ENCODE measurements at regions not wholly inside any gene's neighbourhood (a gene's known extent, or its start where the extent isn't known, plus 50 kb on each side); places are given as distances from the start of the nearest gene placed in this dataset.

GRCh38 chr12:67742461-67742860 lies 93.9 kb downstream of the DYRK2 start:
- H3K4me3 ChIP-seq (ENCODE audit: low read depth, low read length) = no peak overlapping the region
- no peaks in the 10 kb centered on the region for H3K27me3 ChIP-seq (ENCODE audit: control insufficient read depth, insufficient read depth, low read length)
- no peak overlapping the region for H3K9ac ChIP-seq (ENCODE audit: low read length)
- peaks cover 21% of the 10 kb centered on the region for H3K4me1 ChIP-seq (ENCODE audit: control insufficient read depth, insufficient read depth, low read length)
- H3K27ac ChIP-seq (ENCODE audit: low read depth, low read length) = no peak overlapping the region
- H3K9me3 ChIP-seq (ENCODE audit: control insufficient read depth, insufficient read depth, low read depth, low read length) = no peaks in the 10 kb centered on the region
- no peaks in the 10 kb centered on the region for H3K36me3 ChIP-seq (ENCODE audit: control insufficient read depth, insufficient read depth, low read length)

GRCh38 chr12:67747869-67748742 lies 99.6 kb downstream of the DYRK2 start:
- Histone ChIP-seq H3K9ac (ENCODE audit: low read length) (no peak overlapping the region), H3K36me3 (ENCODE audit: control insufficient read depth, insufficient read depth, low read length) (no peaks in the 10 kb centered on the region), H3K27ac (ENCODE audit: low read depth, low read length) (no peak overlapping the region), H3K9me3 (ENCODE audit: control insufficient read depth, insufficient read depth, low read depth, low read length) (no peaks in the 10 kb centered on the region), H3K4me1 (ENCODE audit: control insufficient read depth, insufficient read depth, low read length) (peaks cover 1% of the 10 kb centered on the region; the same call in 1 of the 2 replicates), H3K4me3 (ENCODE audit: low read depth, low read length) (no peak overlapping the region), H3K27me3 (ENCODE audit: control insufficient read depth, insufficient read depth, low read length) (no peaks in the 10 kb centered on the region)

GRCh38 chr12:67748743-67749040 lies 100.1 kb downstream of the DYRK2 start:
- H3K4me3 ChIP-seq (ENCODE audit: low read depth, low read length) = no peak overlapping the region
- H3K27me3 ChIP-seq (ENCODE audit: control insufficient read depth, insufficient read depth, low read length) = no peaks in the 10 kb centered on the region
- no peaks in the 10 kb centered on the region for H3K36me3 ChIP-seq (ENCODE audit: control insufficient read depth, insufficient read depth, low read length)
- H3K9me3 ChIP-seq (ENCODE audit: control insufficient read depth, insufficient read depth, low read depth, low read length) = peaks cover 5% of the 10 kb centered on the region; the same call in 1 of the 2 replicates
- no peak overlapping the region for H3K9ac ChIP-seq (ENCODE audit: low read length)
- H3K4me1 ChIP-seq (ENCODE audit: control insufficient read depth, insufficient read depth, low read length) = no peaks in the 10 kb centered on the region; the same call in 1 of the 2 replicates
- no peak overlapping the region for H3K27ac ChIP-seq (ENCODE audit: low read depth, low read length)

- H3K36me3 ChIP-seq (ENCODE audit: control insufficient read depth, insufficient read depth, low read length) = peaks cover 5% of the 10 kb centered on the region; the same call in 1 of the 2 replicates
Observed at GRCh38 chr12:67750513-67751183, 102.1 kb downstream of the DYRK2 start.

GRCh38 chr12:67751381-67751928 lies 102.9 kb downstream of the DYRK2 start:
- Histone ChIP-seq H3K9ac (ENCODE audit: low read length) (no peak overlapping the region), H3K27ac (ENCODE audit: low read depth, low read length) (no peak overlapping the region), H3K36me3 (ENCODE audit: control insufficient read depth, insufficient read depth, low read length) (peaks cover 5% of the 10 kb centered on the region; the same call in 1 of the 2 replicates), H3K27me3 (ENCODE audit: control insufficient read depth, insufficient read depth, low read length) (no peaks in the 10 kb centered on the region), H3K4me3 (ENCODE audit: low read depth, low read length) (no peak overlapping the region), H3K9me3 (ENCODE audit: control insufficient read depth, insufficient read depth, low read depth, low read length) (peaks cover 6% of the 10 kb centered on the region; the same call in 1 of the 2 replicates), H3K4me1 (ENCODE audit: control insufficient read depth, insufficient read depth, low read length) (peaks cover 4% of the 10 kb centered on the region; the same call in 1 of the 2 replicates)

More at GRCh38 chr12:67750513-67751183, 102.1 kb downstream of the DYRK2 start:
- peaks cover 6% of the 10 kb centered on the region; the same call in 1 of the 2 replicates for H3K9me3 ChIP-seq (ENCODE audit: control insufficient read depth, insufficient read depth, low read depth, low read length)
- H3K9ac ChIP-seq (ENCODE audit: low read length) = no peak overlapping the region
- no peak overlapping the region for H3K27ac ChIP-seq (ENCODE audit: low read depth, low read length)
- no peaks in the 10 kb centered on the region for H3K27me3 ChIP-seq (ENCODE audit: control insufficient read depth, insufficient read depth, low read length)
- H3K4me3 ChIP-seq (ENCODE audit: low read depth, low read length) = no peak overlapping the region
- no peaks in the 10 kb centered on the region for H3K4me1 ChIP-seq (ENCODE audit: control insufficient read depth, insufficient read depth, low read length)

- H3K4me3 ChIP-seq (ENCODE audit: low read depth, low read length) = no peak overlapping the region
- H3K27ac ChIP-seq (ENCODE audit: low read depth, low read length) = no peak overlapping the region
- H3K4me1 ChIP-seq (ENCODE audit: control insufficient read depth, insufficient read depth, low read length) = peaks cover 5% of the 10 kb centered on the region; the same call in 1 of the 2 replicates
- no peak overlapping the region for H3K9ac ChIP-seq (ENCODE audit: low read length)
- H3K27me3 ChIP-seq (ENCODE audit: control insufficient read depth, insufficient read depth, low read length) = no peaks in the 10 kb centered on the region
- H3K9me3 ChIP-seq (ENCODE audit: control insufficient read depth, insufficient read depth, low read depth, low read length) = peaks cover 6% of the 10 kb centered on the region; the same call in 1 of the 2 replicates
- H3K36me3 ChIP-seq (ENCODE audit: control insufficient read depth, insufficient read depth, low read length) = peaks cover 5% of the 10 kb centered on the region; the same call in 1 of the 2 replicates
Observed at GRCh38 chr12:67752226-67752732, 103.7 kb downstream of the DYRK2 start.

GRCh38 chr12:67754933-67755697 lies 106.6 kb downstream of the DYRK2 start:
- H3K36me3 ChIP-seq (ENCODE audit: control insufficient read depth, insufficient read depth, low read length) = peaks cover 5% of the 10 kb centered on the region; the same call in 1 of the 2 replicates
- peaks cover 7% of the 10 kb centered on the region for H3K4me1 ChIP-seq (ENCODE audit: control insufficient read depth, insufficient read depth, low read length)
- no peak overlapping the region for H3K27ac ChIP-seq (ENCODE audit: low read depth, low read length)

GRCh38 chr12:67757651-67758050 lies 109.1 kb downstream of the DYRK2 start:
- Histone ChIP-seq H3K36me3 (ENCODE audit: control insufficient read depth, insufficient read depth, low read length) (peaks cover 5% of the 10 kb centered on the region; the same call in 1 of the 2 replicates), H3K4me1 (ENCODE audit: control insufficient read depth, insufficient read depth, low read length) (peaks cover 17% of the 10 kb centered on the region), H3K9ac (ENCODE audit: low read length) (no peak overlapping the region), H3K9me3 (ENCODE audit: control insufficient read depth, insufficient read depth, low read depth, low read length) (peaks cover 6% of the 10 kb centered on the region; the same call in 1 of the 2 replicates), H3K27me3 (ENCODE audit: control insufficient read depth, insufficient read depth, low read length) (no peaks in the 10 kb centered on the region), H3K27ac (ENCODE audit: low read depth, low read length) (no peak overlapping the region), H3K4me3 (ENCODE audit: low read depth, low read length) (no peak overlapping the region)

More at GRCh38 chr12:67754933-67755697, 106.6 kb downstream of the DYRK2 start:
- Histone ChIP-seq H3K27me3 (ENCODE audit: control insufficient read depth, insufficient read depth, low read length) (no peaks in the 10 kb centered on the region), H3K9me3 (ENCODE audit: control insufficient read depth, insufficient read depth, low read depth, low read length) (peaks cover 6% of the 10 kb centered on the region; the same call in 1 of the 2 replicates), H3K4me3 (ENCODE audit: low read depth, low read length) (no peak overlapping the region), H3K9ac (ENCODE audit: low read length) (no peak overlapping the region)

- H3K4me3 ChIP-seq (ENCODE audit: low read depth, low read length) = no peak overlapping the region
- H3K9ac ChIP-seq (ENCODE audit: low read length) = no peak overlapping the region
- H3K4me1 ChIP-seq (ENCODE audit: control insufficient read depth, insufficient read depth, low read length) = peaks cover 17% of the 10 kb centered on the region
- H3K27ac ChIP-seq (ENCODE audit: low read depth, low read length) = no peak overlapping the region
- H3K9me3 ChIP-seq (ENCODE audit: control insufficient read depth, insufficient read depth, low read depth, low read length) = peaks cover 6% of the 10 kb centered on the region; the same call in 1 of the 2 replicates
- peaks cover 5% of the 10 kb centered on the region; the same call in 1 of the 2 replicates for H3K36me3 ChIP-seq (ENCODE audit: control insufficient read depth, insufficient read depth, low read length)
- H3K27me3 ChIP-seq (ENCODE audit: control insufficient read depth, insufficient read depth, low read length) = no peaks in the 10 kb centered on the region
Observed at GRCh38 chr12:67758119-67758518, 109.6 kb downstream of the DYRK2 start.

GRCh38 chr12:67758521-67758920 lies 110.0 kb downstream of the DYRK2 start:
- Histone ChIP-seq H3K9me3 (ENCODE audit: control insufficient read depth, insufficient read depth, low read depth, low read length) (0 out of 2 replicates have a peak, but pooled peaks cover 2% of the 10 kb centered on the region), H3K4me1 (ENCODE audit: control insufficient read depth, insufficient read depth, low read length) (peaks cover 17% of the 10 kb centered on the region), H3K9ac (ENCODE audit: low read length) (no peak overlapping the region), H3K4me3 (ENCODE audit: low read depth, low read length) (no peak overlapping the region), H3K27ac (ENCODE audit: low read depth, low read length) (no peak overlapping the region), H3K36me3 (ENCODE audit: control insufficient read depth, insufficient read depth, low read length) (peaks cover 5% of the 10 kb centered on the region; the same call in 1 of the 2 replicates), H3K27me3 (ENCODE audit: control insufficient read depth, insufficient read depth, low read length) (no peaks in the 10 kb centered on the region)

All from HUES6 (cell line).